IPS-20b (cell line): ENCODE measurements at regions not wholly inside any gene's neighbourhood (a gene's known extent, or its start where the extent isn't known, plus 50 kb on each side); places are given as distances from the start of the nearest gene placed in this dataset.

Experiments used
- H3K27ac ChIP-seq: one replicate; pipeline ENCODE4 v1.5.1; 2013; ENCODE audit warnings: low read length
- H3K27me3 ChIP-seq: 2 replicates; pipeline ENCODE4 v1.6.1; 2013; ENCODE audit warnings: mild to moderate bottlenecking, low read length, inconsistent platforms; ENCODE audit not compliant: insufficient read depth
- H3K36me3 ChIP-seq: 2 replicates; pipeline ENCODE4 v1.6.1; 2013; ENCODE audit warnings: low read depth, mild to moderate bottlenecking, inconsistent platforms, low read length, moderate library complexity; ENCODE audit not compliant: insufficient read depth
- H3K4me1 ChIP-seq: 2 replicates; pipeline ENCODE4 v1.6.1; 2013; ENCODE audit warnings: mild to moderate bottlenecking, control low read depth, inconsistent platforms, low read length, moderate library complexity; ENCODE audit not compliant: insufficient read depth
- H3K4me3 ChIP-seq: 2 replicates; pipeline ENCODE4 v1.5.1; 2013; ENCODE audit warnings: mild to moderate bottlenecking, low read length, inconsistent platforms
- H3K9ac ChIP-seq: 2 replicates; pipeline ENCODE4 v1.6.1; 2013; ENCODE audit warnings: low read depth, mild to moderate bottlenecking, inconsistent platforms, low read length, moderate library complexity
- H3K9me3 ChIP-seq: 2 replicates; pipeline ENCODE4 v1.6.1; 2013; ENCODE audit warnings: mild to moderate bottlenecking, low read depth, low read length, inconsistent platforms; ENCODE audit not compliant: insufficient read depth

- Histone ChIP-seq H3K27ac (no peak overlapping the region), H3K9ac (no peak overlapping the region), H3K4me1 (peaks cover 4% of the 10 kb centered on the region; the same call in 1 of the 2 replicates), H3K36me3 (no peaks in the 10 kb centered on the region), H3K9me3 (no peaks in the 10 kb centered on the region; the same call in 1 of the 2 replicates), H3K27me3 (no peaks in the 10 kb centered on the region), H3K4me3 (no peak overlapping the region)
Measured at GRCh38 chr13:79918620-79919019, 422.3 kb downstream of the SPRY2 start.

GRCh38 chr13:79917628-79918027 is 423.3 kb downstream of the SPRY2 start:
- H3K4me1 ChIP-seq, result peaks cover 12% of the 10 kb centered on the region; the same call in 1 of the 2 replicates
- no peak overlapping the region for H3K9ac ChIP-seq
- no peak overlapping the region for H3K4me3 ChIP-seq
- H3K36me3 ChIP-seq, result no peaks in the 10 kb centered on the region
- H3K27ac ChIP-seq, result no peak overlapping the region
- H3K9me3 ChIP-seq, result no peaks in the 10 kb centered on the region; the same call in 1 of the 2 replicates
- no peaks in the 10 kb centered on the region for H3K27me3 ChIP-seq

DNA sequence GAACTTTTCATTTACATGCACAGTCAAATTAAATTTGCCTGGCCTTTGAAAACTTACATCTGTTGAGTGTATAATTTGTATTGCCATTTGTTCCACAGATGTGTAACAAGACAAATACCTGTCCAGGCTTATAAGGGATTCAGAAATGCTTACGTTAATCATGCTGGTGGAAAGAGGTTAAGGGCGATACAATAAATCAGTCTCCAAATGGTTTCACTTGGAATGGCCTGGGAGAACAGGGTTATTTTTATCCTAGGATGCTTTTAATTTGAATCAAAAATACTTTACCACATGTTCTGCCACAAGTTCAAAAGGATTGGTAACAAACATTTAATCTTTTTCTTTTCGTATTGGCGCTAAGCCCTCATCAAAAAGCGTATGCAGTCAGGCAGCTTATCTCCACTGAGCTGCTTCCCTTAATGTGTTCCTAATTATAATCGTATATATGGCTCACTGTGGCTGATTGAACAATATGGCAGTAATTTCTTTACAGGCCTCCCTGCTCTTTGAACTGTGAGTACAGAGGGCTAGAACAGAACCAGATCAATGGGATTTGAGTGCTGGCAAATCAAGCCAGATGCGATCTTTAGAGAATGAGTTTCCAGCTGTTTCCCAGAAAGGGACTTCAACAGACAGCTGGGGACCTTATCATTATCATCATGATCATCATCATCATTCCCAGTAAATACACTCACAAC is 425.7 kb downstream of the SPRY2 start:
- Histone ChIP-seq H3K4me1 (peaks cover 19% of the 10 kb centered on the region; the same call in 1 of the 2 replicates), H3K27ac (no peak overlapping the region), H3K4me3 (no peak overlapping the region), H3K9ac (no peak overlapping the region), H3K9me3 (no peaks in the 10 kb centered on the region), H3K27me3 (no peaks in the 10 kb centered on the region), H3K36me3 (no peaks in the 10 kb centered on the region)

DNA sequence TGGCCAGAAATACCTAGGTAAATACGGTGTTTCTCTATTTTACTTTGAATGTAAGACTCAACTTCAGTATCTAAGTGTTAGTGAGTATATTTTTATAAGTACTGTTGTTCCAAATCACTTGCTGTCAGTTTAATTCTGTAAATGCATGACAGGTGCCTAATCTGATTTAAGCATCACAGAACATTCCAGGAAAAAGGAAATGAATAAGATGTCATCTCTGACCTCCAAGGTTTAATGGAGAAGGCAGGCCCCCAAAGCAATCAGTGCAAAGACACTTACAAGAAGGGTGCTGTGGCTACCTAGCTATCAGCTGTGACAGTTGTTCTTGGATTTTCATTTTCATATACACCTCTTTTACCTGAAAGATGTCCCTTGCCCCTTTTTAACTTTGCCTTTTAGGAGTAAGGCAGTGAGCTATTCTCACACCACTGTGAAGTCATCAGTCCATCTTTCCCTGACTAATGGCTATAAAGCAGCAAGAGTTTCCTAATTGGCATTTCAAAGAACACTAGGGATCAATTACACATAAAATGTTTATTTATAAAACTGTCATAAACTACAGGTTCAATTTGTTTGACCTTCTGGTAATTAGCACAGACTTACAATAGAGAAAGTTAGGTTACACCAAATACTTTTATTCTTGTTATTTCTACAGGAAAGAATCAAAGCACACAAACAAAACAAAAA is 427.6 kb downstream of the SPRY2 start:
- Histone ChIP-seq H3K27ac (no peak overlapping the region), H3K4me3 (no peak overlapping the region), H3K36me3 (no peaks in the 10 kb centered on the region), H3K9me3 (no peaks in the 10 kb centered on the region), H3K9ac (no peak overlapping the region), H3K4me1 (peaks cover 19% of the 10 kb centered on the region; the same call in 1 of the 2 replicates), H3K27me3 (no peaks in the 10 kb centered on the region)

DNA sequence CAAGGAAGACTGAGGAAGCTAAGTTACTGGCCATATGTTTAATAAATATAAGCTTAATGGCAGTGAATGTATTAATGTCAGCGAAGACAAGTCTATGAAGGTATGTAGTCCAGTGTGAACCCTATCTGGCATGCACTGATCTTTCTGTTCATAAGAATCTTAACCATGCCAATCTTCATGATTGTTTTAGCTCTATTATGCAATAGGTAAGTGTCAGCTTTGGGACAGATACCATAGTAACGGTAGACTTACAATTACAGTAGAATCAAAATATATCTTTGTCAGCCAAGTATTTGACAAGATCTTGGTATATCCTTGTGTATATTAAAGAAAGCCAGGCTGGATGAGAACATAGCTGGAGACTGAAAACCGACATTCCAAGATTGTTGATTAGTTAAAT is 428.5 kb downstream of the SPRY2 start:
- no peak overlapping the region for H3K27ac ChIP-seq
- H3K27me3 ChIP-seq, result no peaks in the 10 kb centered on the region
- no peak overlapping the region for H3K9ac ChIP-seq
- no peaks in the 10 kb centered on the region for H3K9me3 ChIP-seq
- no peak overlapping the region for H3K4me3 ChIP-seq
- peaks cover 19% of the 10 kb centered on the region; the same call in 1 of the 2 replicates for H3K4me1 ChIP-seq
- H3K36me3 ChIP-seq, result no peaks in the 10 kb centered on the region

- Histone ChIP-seq H3K27ac (no peak overlapping the region), H3K9ac (no peak overlapping the region), H3K27me3 (no peaks in the 10 kb centered on the region), H3K36me3 (no peaks in the 10 kb centered on the region), H3K4me3 (no peak overlapping the region), H3K4me1 (peaks cover 19% of the 10 kb centered on the region; the same call in 1 of the 2 replicates), H3K9me3 (no peaks in the 10 kb centered on the region)
Measured at GRCh38 chr13:79910875-79911540, 429.9 kb downstream of the SPRY2 start.

- Histone ChIP-seq H3K27me3 (no peaks in the 10 kb centered on the region), H3K27ac (no peak overlapping the region), H3K4me3 (no peak overlapping the region), H3K4me1 (peaks cover 19% of the 10 kb centered on the region; the same call in 1 of the 2 replicates), H3K9me3 (no peaks in the 10 kb centered on the region), H3K36me3 (no peaks in the 10 kb centered on the region), H3K9ac (no peak overlapping the region)
Measured at GRCh38 chr13:79909644-79910043, 428.7 kb downstream of the NDFIP2 start.

GRCh38 chr13:79908381-79908780 is 427.4 kb downstream of the NDFIP2 start:
- Histone ChIP-seq H3K36me3 (no peaks in the 10 kb centered on the region), H3K4me1 (peaks cover 12% of the 10 kb centered on the region; the same call in 1 of the 2 replicates), H3K9me3 (no peaks in the 10 kb centered on the region), H3K9ac (no peak overlapping the region), H3K27ac (no peak overlapping the region), H3K27me3 (no peaks in the 10 kb centered on the region), H3K4me3 (no peak overlapping the region)

DNA sequence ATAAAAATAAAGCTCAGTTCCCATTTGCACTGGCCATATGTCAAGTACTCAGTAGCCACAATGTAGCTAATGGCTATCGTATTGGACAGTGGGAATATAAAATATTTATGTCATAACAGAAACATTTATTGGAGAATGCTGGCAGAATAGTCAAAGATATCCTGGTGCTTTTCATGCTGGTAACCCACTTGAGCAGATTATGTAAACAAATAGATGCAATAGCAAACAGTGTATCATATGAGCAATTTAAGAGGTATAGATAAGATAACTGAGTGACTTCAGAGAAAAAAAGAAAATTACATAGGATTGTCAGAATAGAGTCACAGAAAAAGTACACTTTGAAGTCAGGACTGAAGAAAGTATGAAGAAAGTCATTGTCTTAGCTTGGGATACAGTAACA is 426.6 kb downstream of the NDFIP2 start:
- no peaks in the 10 kb centered on the region for H3K9me3 ChIP-seq
- no peak overlapping the region for H3K4me3 ChIP-seq
- H3K27ac ChIP-seq, result no peak overlapping the region
- H3K9ac ChIP-seq, result no peak overlapping the region
- H3K27me3 ChIP-seq, result no peaks in the 10 kb centered on the region
- H3K36me3 ChIP-seq, result no peaks in the 10 kb centered on the region
- H3K4me1 ChIP-seq, result peaks cover 6% of the 10 kb centered on the region; the same call in 1 of the 2 replicates

DNA sequence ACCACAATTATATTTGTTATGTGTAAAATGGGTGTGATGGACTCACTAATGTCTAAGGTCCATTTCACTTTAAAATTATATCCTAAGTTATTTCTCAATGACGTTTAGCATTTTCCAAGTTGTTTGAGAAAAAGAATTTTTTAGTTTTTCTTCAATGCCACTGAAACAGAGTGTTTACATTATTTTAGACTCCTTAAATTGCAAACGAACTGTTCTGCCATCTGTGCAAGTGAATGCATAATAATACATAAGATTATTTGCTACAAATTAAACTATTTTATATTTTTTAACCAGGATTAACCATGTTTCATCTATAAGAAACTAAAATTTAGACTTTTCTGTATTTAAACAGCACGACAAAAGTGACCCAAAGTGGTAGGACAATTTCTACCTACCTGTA is 425.4 kb downstream of the NDFIP2 start:
- no peak overlapping the region for H3K9ac ChIP-seq
- H3K27ac ChIP-seq, result no peak overlapping the region
- H3K36me3 ChIP-seq, result no peaks in the 10 kb centered on the region
- H3K4me3 ChIP-seq, result no peak overlapping the region
- H3K9me3 ChIP-seq, result no peaks in the 10 kb centered on the region
- 0 out of 2 replicates have a peak, but pooled peaks cover 4% of the 10 kb centered on the region for H3K4me1 ChIP-seq
- no peaks in the 10 kb centered on the region for H3K27me3 ChIP-seq

DNA sequence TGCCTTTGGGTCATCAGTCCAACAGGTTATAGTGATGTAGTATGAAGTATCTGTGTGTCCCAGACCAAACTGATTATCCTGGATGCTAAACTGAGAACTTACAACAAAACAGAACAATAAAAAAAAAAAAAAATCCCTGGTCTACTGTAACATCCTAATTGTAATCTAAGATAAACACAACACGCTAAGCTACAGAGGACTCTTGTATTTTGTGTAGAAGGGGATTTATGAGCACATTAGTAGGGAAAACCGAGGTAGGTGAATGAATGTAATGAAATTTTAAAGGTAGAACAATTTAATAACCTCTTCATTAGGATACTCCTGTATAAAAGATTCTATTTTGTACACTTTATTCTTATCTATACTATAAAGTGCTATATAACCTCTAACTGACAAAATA is 424.1 kb downstream of the NDFIP2 start:
- H3K27me3 ChIP-seq, result no peaks in the 10 kb centered on the region
- H3K9me3 ChIP-seq, result no peaks in the 10 kb centered on the region
- H3K36me3 ChIP-seq, result no peaks in the 10 kb centered on the region
- H3K4me3 ChIP-seq, result no peak overlapping the region
- no peaks in the 10 kb centered on the region for H3K4me1 ChIP-seq
- H3K27ac ChIP-seq, result no peak overlapping the region
- no peak overlapping the region for H3K9ac ChIP-seq
